KBM-7 (cell line): ENCODE measurements at regions not wholly inside any gene's neighbourhood (a gene's known extent, or its start where the extent isn't known, plus 50 kb on each side); places are given as distances from the start of the nearest gene placed in this dataset.
A peak's percentile ranks its signal among the peaks of the same experiment; 100 is the strongest.
"Not testable (repeated sequence)": the region's sequence is repeated elsewhere in the genome, so short reads cannot be mapped to it uniquely, and the experiment has no call there.

Experiments
- DNase-seq: peaks from one replicate; pipeline ENCODE4 v3.0.0-alpha.2; 2015
- in situ Hi-C: fragments of 300-500 bp; cut with MboI; formaldehyde crosslinking; loops from 2 replicates; pipeline ENCODE4 v1.14.3; 2020; ENCODE audit warnings: low sequenced_read_pairs, low pct_unique_long_range_greater_than_20kb, mixed read lengths

DNA sequence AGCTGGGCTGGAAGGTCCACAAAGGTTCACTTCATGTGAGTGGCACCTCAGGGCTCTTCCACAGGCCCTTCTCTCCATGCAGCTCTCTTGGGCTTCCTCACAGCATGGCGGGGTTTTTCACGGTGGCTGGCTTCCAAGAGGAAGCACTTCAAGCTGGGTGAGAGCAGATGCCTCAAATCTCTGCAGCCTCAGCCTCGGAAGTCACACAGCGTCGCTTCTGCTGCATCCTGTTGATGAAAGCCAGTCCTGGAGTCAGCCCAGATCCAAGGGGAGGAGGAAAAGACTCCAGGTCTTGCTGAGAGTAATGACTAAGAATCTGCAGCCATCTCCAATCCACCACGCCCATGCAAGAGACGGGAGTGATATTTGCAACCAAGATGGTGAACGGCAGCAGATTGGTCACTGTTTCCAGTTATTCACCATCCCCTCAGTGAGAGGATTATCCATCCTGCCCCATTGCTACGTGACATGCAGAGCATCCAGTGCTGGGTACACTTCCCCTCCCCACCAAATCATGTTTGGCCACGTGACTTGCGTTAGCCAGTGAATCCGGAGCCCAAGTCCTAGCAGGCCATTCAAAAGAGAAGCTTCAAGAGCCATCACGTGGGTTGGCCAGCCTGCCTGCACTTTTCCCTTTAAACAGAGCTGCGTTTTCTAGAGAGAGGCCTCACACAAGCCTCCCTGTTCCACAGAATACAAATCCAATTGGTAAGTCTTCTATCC is 173.9 kb downstream of the C9orf50 start:
- in situ Hi-C loops, result no loop called here
- DNase-seq, result peak; percentile 60

DNA sequence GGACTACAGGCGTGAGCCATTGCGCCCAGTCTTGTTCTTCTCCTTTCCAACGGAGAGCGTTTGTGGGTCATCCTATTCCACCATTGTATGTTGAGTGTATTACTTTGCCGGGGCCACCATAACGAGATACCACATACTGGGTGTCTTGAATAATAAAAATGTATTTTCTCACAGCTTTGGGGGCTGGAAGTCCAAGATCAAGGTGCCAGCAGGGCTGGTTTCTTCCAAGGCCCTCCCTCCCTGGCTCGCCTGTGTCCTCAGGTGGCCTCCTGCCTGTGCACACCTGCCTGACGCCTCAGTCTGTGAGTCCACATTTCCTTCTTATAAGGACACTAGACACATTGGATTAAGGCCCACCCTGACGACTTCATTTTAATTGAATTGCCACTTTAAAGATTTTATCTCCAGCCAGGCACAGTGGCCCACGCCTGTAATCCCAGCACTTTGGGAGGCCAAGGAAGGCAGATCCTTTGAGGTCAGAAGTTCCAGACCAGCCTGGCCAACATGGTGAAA is 175.1 kb downstream of the C9orf50 start:
- DNase-seq, result no peak
- in situ Hi-C loops, result no loop called here

DNA sequence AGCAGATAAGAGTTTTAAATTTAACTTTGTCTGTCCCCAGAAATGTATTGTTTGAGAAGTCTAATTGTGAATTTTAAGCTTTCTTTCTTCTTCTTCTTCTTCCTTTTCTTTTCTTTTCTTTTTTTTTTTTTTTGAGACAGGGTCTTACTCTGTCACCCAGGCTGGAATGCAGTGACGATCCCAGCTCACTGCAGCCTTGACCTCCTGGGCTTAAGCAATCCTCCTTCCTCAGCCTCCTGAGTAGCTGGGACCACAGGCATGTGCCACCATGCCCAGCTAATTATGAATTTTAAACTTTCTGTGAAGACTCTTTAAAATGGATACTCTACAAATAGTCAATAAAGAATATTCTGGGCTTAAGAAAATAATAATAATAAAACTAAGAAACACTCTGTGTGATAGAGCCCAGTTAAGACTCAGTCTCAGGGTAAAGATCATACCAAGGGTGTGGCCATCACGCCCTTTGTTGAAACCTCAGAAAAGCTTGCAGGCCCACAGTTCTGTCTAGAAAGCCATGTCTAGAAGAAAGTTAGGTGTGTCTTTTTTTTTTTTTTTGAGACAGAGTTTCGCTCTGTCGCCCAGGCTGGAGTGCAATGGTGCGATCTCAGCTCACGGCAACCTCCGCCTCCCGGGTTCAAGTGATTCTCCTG is 177.3 kb downstream of the C9orf50 start:
- in situ Hi-C loops, DNase-seq: not testable (repeated sequence)

DNA sequence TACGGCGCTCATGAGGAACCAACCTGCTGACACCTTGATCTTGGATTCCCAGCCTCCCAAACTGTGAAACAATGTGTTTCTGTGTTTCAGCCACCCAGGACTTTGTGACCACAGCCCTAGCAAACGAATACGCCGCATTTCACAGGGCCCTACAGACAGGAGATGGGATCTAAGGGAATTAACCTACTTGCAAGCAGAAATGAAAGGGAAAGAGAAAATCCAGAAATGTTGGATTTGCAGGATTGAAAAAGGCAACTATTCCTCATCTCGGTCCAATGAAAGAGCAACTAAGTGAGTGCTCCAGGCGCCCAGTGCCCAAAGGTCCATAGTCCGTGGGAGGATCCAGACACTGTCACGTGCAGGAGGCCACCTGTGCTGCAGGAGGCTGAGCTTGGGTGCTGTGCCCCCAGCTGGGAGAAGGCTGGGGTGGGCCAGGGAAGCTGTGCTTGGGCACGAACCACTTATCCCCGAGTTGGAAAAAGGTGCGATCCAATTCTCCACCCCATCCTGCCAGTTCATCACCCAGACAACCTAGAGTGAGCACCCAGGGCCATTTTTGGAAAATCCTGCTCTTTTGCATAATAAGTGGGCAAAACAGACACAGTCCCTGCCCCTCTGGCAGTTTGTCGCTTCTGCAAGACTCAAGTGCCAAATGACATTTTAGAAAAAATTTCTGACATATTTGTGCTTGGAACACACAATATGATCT is 177.9 kb downstream of the C9orf50 start:
- in situ Hi-C loops, result no loop called here
- DNase-seq, result no peak

DNA sequence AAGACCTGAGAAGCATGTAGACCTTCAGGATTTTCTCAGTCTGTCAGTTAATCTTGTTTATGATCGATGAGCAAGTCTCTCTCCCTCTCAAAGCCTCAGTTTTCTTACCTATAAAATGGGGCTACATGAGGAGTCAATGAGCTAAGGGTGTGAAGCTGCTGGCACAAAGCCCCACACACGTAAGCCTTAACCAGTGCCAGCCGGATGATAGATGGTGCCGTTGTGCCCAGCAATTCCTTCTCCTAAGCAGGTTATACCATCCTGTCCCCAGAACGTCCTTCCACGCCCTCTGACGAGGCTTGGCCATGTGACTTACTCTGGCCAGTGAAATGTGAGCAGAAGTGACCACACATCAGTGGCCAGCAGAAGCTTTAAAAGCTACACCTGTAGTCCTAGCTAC is 179.0 kb downstream of the C9orf50 start:
- no peak for DNase-seq
- in situ Hi-C loops, result no loop called here

DNA sequence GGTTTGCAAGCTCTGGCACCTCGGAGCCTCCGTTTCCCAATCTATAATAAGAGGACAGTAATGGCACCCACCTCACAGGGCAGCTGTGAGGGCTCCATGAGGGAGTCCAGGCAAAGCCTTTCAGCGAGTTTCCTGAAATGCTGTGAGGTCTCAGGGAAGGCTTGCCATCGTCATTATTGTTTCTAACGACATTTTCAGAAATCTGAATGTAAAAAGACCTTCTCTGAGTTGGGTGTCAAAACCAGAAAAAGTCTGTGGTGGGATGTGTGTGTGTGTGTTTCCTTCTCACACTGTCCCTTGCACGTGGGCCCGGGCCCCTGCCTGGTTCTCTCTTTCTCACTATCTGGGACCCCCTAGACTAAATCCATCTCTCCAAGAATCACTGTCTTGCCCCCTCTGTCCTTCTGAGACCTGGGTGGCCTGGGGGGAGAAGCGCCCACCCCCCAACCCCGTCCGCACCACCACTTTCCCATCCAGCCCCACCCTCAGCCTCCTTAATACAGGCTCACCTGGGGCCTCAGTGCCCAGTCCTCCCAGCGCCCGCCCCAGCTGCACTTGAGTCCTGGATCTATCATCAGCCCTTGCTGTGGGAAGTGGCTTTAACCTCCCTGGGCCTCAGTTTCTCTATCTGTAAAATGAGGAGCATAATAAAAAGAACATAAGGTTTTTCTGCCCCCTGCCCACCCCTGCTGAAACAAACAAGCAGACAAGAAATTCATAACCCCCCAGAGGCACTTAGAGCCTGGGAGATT is 180.3 kb downstream of the C9orf50 start:
- in situ Hi-C loops, result no loop called here
- DNase-seq, result no peak

DNA sequence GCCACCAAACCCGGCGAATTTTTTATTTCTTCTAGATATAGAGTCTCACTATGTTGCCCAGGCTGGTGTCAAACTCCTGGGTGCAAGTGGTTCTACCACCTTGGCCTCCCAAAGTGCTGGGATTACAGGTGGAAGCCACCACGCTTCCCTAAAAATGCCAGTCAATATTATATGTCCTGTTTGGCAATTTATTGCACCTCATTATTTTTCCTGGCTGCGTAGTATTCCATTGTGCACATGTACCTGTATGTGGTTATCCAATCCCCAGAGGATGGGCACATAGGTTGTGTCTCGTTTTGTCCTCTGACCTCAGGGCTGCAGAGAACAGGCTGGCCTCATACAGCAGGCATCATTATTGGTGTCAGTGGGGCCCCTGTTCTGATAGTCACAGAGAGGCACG is 181.7 kb downstream of the C9orf50 start:
- in situ Hi-C loops, result no loop called here
- no peak for DNase-seq

DNA sequence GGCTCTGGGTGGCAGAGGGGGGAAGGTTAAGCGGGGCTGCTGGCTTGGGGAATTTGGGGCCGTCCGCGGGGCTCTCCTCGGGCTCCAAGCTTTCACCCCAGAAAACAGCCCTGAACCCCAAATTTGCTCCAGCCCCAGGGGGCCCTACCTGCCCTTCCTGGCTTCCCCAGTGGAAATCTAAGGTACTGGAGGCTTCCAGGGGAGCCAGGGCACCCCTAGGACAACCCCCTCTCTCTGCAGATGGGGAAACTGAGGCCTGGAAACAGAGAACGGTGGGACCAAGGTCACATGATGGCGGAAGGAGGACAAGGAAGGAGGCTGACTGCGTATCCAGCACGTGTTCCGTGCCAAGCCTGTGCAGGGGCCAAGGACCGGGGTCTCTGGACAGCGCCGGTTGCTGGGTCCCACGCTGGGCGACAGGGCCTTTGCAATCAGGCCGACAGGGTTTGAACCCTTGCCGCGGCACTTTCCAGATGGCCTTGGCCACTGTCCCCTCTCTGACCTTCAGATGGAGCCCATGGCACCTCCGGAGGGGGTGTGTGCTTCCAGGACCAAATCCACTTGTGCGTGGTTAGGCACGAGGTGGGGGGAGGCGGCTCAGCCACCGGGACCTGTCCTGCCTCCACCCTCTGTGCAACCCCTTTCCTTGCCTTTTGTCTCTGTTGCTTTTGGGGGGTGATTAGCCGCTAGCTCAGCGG is 183.1 kb downstream of the C9orf50 start:
- in situ Hi-C loops, result no loop called here
- no peak for DNase-seq

DNA sequence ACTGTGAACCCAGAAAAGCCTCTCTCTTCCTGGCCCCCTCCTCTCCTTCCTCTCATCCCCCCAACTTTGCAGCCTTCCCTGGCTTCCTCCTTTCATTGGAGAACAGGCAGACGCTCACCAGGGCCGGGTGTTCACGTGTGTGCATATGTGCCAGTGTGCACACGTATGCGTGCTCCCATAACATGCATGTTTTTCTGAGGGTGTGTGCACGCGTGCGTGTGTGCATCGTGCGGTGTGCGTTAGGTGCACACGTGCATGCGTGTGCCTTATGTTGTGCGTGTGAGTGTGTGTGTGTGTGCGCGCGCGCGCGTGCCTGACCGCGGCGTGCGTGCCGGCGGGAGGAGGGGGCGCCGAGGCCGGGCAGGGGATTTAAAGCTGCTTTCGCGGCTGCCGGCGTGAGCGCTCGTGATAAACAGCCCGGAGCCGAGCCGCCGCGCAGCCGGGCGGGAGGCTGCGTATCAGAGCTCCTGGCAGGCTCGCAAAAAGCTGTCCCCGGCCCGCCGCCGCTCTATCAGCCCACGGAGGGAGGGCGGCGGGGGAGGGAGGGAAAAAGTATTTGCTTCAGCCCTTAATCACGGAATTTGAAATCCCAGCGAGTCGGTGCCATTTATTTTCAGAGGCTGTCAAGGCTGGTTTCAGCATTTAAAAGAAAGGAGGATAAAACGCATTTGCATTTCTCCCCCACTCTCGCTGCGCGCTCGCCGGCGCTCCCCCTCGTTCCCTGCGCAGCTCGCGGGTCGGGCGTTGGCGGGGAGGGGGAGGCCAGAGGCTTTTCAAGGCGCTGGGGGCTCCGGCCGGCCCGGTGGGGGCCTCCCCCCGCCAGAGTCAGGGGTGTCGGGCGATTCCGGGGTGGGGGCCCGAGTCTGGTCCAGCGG is 183.9 kb downstream of the C9orf50 start:
- peak; percentile 58 for DNase-seq
- in situ Hi-C loops, result no loop called here

DNA sequence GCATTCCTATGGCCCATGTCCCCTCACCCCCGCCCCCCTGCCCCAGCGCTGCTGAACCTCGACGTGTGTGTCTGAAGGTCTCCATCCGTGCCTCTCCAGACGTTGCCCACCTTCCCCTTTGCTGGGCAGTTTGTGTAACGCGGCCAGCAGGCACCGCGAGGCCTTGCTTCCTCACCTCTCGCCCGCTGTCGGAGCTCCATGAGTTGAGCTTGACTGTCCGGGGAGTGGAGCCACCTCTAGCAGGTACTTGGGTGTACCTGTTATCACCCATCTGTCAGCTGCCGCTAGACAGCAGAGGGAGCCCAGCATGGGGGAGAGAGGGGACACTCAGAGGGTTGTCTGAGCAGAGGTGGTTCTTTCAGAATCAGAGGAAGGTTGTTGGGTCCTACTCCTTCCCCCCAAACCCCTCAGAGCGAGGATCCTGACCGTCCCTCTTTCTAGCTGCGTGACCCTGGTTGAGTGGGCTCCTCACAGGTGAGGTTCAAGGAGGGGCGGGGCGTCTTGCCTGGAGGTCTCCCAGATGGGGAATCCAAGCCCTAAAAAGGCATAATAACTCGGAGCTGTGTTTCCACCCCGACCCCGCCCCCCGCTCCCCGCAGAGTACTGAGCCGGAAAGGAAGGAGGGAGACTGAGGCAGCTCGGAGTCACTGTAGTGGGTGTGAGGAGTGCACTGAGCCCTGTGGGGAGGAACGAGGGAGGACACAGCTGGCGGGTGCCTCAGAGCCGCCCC is 184.7 kb downstream of the C9orf50 start:
- in situ Hi-C loops, result no loop called here
- no peak for DNase-seq

DNA sequence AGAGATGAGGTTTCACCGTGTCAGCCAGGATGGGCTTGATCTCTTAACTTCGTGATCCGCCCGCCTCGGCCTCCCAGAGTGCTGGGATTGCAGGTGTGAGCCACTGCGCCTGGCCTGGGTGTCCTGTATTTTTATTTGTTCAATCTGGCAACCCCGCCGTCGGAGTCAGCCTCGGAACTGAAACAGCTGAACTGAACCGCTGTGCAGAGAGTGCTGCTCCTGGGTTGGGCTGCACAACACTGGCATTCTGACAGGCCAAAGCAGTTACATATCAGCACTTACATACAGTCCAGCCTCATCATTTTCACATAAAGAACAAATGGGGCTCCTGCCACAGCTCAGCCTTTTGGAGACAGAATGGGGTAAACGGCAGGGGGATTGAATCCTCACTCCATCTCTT is 185.6 kb downstream of the C9orf50 start:
- DNase-seq, result no peak
- in situ Hi-C loops, result no loop called here

DNA sequence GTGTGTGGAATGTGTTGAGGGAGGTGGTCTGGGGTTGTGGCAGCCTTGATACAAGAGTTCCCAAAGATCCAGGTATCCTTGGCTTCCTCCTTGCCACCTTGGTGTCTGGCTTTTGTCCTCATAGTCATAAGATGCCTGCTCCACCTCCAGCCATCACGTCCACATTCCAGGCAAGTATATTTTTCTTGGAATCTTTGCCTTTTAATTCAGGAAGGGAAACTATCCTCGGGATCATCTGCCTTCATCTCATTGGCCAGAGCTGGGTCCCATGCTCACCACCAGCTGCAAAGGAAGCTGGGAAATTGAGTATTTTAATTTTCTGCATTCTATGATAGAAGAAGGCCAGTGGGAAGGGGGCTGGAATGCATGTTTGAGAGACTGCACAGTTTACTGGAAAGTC is 186.7 kb downstream of the C9orf50 start:
- no peak for DNase-seq

DNA sequence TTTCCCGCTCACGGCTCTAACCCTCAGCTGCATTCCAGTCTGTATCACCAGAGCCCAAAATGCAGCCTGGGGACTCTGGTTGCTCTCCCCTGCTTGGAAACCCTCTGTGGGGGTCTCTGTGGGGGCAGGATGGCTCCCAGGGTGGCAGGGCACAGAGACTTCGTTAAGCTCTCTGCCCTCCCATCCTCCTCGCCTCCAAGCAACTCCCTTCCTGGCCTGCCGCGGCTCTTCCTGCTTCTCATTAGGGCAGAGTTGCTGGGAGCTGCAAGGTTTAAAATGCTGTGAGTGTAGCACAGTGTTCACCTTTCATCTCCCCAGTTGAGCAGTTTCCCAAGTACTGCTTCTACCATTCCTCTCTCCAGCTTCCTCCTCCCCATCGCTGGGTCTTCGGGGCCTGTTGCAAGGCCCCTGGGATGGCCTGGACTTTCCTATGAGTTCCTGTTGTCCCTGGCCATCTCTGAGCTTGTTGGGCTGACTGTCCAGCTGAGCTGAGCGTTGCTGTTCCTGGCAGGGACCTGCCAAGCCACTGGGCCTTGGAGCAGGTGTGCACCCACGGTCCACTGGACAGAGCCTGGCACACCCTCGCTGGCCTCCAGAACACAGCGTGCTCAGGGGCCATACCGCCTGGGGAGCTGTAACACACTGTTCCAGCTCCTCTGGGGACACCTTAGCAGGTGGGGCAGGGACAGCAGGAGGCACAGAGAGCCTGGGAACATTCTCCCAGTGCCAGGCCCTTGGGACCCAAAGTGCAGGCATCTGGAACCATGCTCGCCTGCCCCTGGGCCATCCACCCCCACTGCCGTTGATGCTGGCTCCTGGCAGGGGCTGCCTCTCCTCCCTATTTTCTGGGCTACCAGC is 188.4 kb downstream of the C9orf50 start:
- in situ Hi-C loops, result no loop called here
- DNase-seq, result no peak

More for the DNA sequence above, 186.7 kb downstream of the C9orf50 start:
- in situ Hi-C loops, result no loop called here

DNA sequence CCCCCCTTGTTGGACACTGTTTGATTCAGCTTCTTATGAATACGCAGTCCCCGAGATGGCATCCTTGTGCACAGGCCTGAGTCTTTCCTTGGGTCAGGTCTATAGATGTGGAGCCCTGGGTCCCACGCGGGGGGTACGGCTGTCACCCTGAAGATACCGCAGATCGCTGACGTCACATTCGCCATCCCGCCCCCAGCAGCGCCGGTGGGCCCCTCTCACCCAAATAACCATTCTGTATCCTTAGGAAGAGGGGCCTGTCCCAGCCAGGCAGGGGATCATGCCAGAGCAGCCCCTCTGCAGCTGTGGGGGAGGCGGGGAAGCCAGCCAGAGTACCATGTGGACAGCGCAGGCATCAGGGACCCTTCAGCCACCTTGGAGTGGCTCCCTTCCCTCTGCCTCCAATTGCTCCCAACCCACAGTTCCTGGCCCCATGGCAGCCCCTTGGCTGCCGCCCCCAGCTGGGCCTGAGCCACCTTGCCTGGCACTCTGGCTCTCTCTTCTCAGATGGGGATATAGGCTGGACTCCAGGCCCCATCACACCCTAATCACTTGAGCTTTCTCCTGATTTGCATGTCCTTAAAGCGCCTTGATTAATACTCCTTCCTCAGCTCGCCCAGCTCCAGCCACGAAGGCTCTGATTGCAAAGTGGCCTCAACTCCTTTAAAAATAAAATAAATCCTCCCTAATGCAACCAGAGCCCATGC is 189.8 kb downstream of the C9orf50 start:
- DNase-seq, result no peak
- in situ Hi-C loops, result no loop called here

DNA sequence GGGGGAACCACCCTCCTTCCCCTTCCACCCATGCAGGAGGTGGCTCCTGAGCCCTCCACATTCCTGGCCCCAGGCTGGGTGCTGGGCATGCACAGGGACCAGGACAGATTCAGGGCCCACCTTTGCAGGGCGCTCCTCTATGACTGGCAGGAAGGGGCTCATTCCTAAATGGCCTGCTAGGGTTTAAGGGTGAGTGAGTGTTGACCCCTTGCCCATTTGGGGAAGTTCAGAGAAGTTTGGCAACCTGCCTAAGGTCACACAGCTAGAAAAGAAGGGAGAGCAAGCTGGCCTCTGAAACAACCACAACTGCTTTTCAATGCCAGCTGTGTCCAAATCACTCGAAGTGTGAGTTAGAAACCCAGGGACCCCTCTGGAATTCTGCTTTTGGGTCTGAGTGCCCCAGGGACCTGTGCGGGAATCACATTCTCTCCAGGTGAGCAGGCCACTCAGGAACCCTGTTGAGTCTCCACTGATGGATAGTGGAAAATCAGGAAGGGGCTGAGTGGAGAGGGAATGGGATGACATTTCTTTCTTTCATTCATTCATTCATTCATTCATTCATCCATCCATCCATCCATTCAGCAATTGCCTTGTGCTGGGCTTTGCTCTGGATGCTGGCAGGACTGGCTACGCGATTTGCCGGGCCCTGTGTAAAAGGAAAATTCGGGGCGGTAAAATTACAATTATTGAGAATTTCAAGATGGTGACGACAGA is 191.9 kb downstream of the C9orf50 start:
- DNase-seq, result no peak
- in situ Hi-C loops, result no loop called here
